Panc1 (cell line): ENCODE measurements at regions not wholly inside any gene's neighbourhood (a gene's known extent, or its start where the extent isn't known, plus 50 kb on each side); places are given as distances from the start of the nearest gene placed in this dataset.

ENCODE experiments used
- ATAC-seq: fragments of 200-7000 bp; cut with Tn5 transposase; 2 replicates; pipeline ENCODE4 v1.9.1; 2020; ENCODE audit warnings: mild to moderate bottlenecking, moderate library complexity
- BruUV-seq: library from RNA; stranded (reverse); fragments of 400-500 nt; replicated peaks from 2 replicates; lab custom pipeline; 2021; lab: Mats Ljungman, UMichigan
- CTCF ChIA-PET: fragments of 300-600 bp; sonication (Branson Sonifier 250); formaldehyde crosslinking; loops from one replicate; lab custom pipeline; 2022; ENCODE audit warnings: antibody characterized with exemption; lab: Charles Lee
- POLR2A ChIA-PET: fragments of 300-600 bp; sonication (Branson Sonifier 250); formaldehyde crosslinking; loops from one replicate; lab custom pipeline; 2022; ENCODE audit warnings: antibody characterized with exemption; lab: Charles Lee
- DNase-seq: peaks from one replicate; pipeline ENCODE4 v3.0.0-alpha.2; 2010; ENCODE audit warnings: low read depth, low spot score
- H3K27ac ChIP-seq: 2 replicates; pipeline ENCODE4 v1.5.1; 2011; ENCODE audit warnings: mild to moderate bottlenecking, low read length, inconsistent platforms
- H3K27me3 ChIP-seq: fragments of 200-500 bp; sonication (Bioruptor generic); 2 replicates; pipeline ENCODE4 v1.6.0; 2014; ENCODE audit warnings: low read length, inconsistent platforms; ENCODE audit not compliant: control insufficient read depth, insufficient read depth
- H3K36me3 ChIP-seq: fragments of 200-500 bp; sonication (Bioruptor generic); 2 replicates; pipeline ENCODE4 v1.5.1; 2014; ENCODE audit warnings: inconsistent platforms, mild to moderate bottlenecking, low read length, moderate library complexity; ENCODE audit not compliant: control insufficient read depth, insufficient read depth
- H3K4me1 ChIP-seq: 2 replicates; pipeline ENCODE4 v1.5.1; 2011; ENCODE audit warnings: inconsistent platforms, mild to moderate bottlenecking, low read length, moderate library complexity; ENCODE audit not compliant: control insufficient read depth, insufficient read depth
- H3K4me3 ChIP-seq, 2 experiments: 2 replicates each; pipeline ENCODE4 v1.5.1; 2011 to 2012; ENCODE audit warnings: low read depth in 2 of 2, low read length in 2 of 2, mild to moderate bottlenecking in 2 of 2, inconsistent platforms in 1 of 2, moderate library complexity in 1 of 2
- H3K9me3 ChIP-seq: fragments of 200-500 bp; sonication (Bioruptor generic); 2 replicates; pipeline ENCODE4 v1.5.1; 2014; ENCODE audit warnings: low read depth, mild to moderate bottlenecking, inconsistent platforms, low read length, moderate library complexity; ENCODE audit not compliant: control insufficient read depth, insufficient read depth
- CTCF ChIP-seq: fragments of 450-650 bp; IDR thresholded peaks from 2 replicates; pipeline ENCODE4 v1.5.1; 2017; ENCODE audit warnings: mild to moderate bottlenecking
- POLR2AphosphoS5 ChIP-seq: IDR thresholded peaks from 2 replicates; pipeline ENCODE4 v1.6.1; 2012; ENCODE audit warnings: mild to moderate bottlenecking, low read depth, low read length, moderate library complexity
- REST ChIP-seq, 2 experiments: IDR thresholded peaks; 2 replicates each; pipeline ENCODE4 v1.6.1; 2011 to 2012; ENCODE audit warnings: low read depth in 2 of 2, control low read depth in 1 of 2, low read length in 1 of 2, mild to moderate bottlenecking in 1 of 2, moderate library complexity in 1 of 2; ENCODE audit not compliant: insufficient read depth in 1 of 2
- SIN3A ChIP-seq: IDR thresholded peaks from 2 replicates; pipeline ENCODE4 v1.6.1; 2012; ENCODE audit warnings: low read depth, mild to moderate bottlenecking, low read length, moderate library complexity, borderline replicate concordance; ENCODE audit not compliant: insufficient read depth
- TCF7L2 ChIP-seq: IDR thresholded peaks from 2 replicates; pipeline ENCODE4 v1.6.1; 2011; ENCODE audit warnings: mild to moderate bottlenecking, low read depth, low read length, inconsistent platforms
- in situ Hi-C: cut with HindIII; loops from 2 replicates; pipeline ENCODE4 v1.10.0; 2016; ENCODE audit warnings: low sequenced_read_pairs, low pct_unique_long_range_greater_than_20kb
- intact Hi-C: fragments of 100-400 bp; cut with micrococcal nuclease; formaldehyde crosslinking; loops from one replicate; pipeline ENCODE4 v1.10.0; 2022; ENCODE audit not compliant: unreplicated experiment

GRCh38 chr9:89678396-89679015 lies 73.7 kb downstream of the GADD45G start:
- CTCF ChIA-PET = no interaction called here
- no peaks in the 10 kb centered on the region for H3K4me1 ChIP-seq
- no TSS peak for BruUV-seq

GRCh38 chr9:89679016-89679415 lies 74.2 kb downstream of the GADD45G start:
- H3K36me3 ChIP-seq = no peaks in the 10 kb centered on the region
- TF ChIP-seq SIN3A (no peak), POLR2AphosphoS5 (no peak), REST (IDR thresholded peaks at IDR 0.05; ENCODE audit: insufficient read depth in 1 of 2, low read depth in 2 of 2, low read length in 1 of 2) (no peak), TCF7L2 (no peak), CTCF (no peak)
- intact Hi-C loops = no loop called here
- ATAC-seq (no peak), DNase-seq (no peak)
- POLR2A ChIA-PET = no interaction called here
- no peak overlapping the region for H3K4me3 ChIP-seq
- CTCF ChIA-PET = no interaction called here
- H3K4me1 ChIP-seq = no peaks in the 10 kb centered on the region
- no TSS peak for BruUV-seq
- no peaks in the 10 kb centered on the region for H3K9me3 ChIP-seq
- no peak overlapping the region for H3K27ac ChIP-seq
- no peaks in the 10 kb centered on the region for H3K27me3 ChIP-seq
- in situ Hi-C loops = no loop called here

More at GRCh38 chr9:89678396-89679015, 73.7 kb downstream of the GADD45G start:
- H3K27ac ChIP-seq = no peak overlapping the region
- no peaks in the 10 kb centered on the region for H3K9me3 ChIP-seq
- H3K27me3 ChIP-seq = no peaks in the 10 kb centered on the region
- POLR2A ChIA-PET = no interaction called here
- DNase-seq (no peak), ATAC-seq (no peak)
- in situ Hi-C loops = no loop called here
- intact Hi-C loops = no loop called here
- no peaks in the 10 kb centered on the region for H3K36me3 ChIP-seq
- no peak for TF ChIP-seq POLR2AphosphoS5
- TF ChIP-seq REST (IDR thresholded peaks at IDR 0.05; ENCODE audit: insufficient read depth in 1 of 2, low read depth in 2 of 2, low read length in 1 of 2) = no peak
- TF ChIP-seq CTCF = no peak
- no peak for TF ChIP-seq TCF7L2
- no peak for TF ChIP-seq SIN3A
- H3K4me3 ChIP-seq = no peak overlapping the region
